GM19372 (cell line): ENCODE measurements at regions not wholly inside any gene's neighbourhood (a gene's known extent, or its start where the extent isn't known, plus 50 kb on each side); places are given as distances from the start of the nearest gene placed in this dataset.
A peak's percentile ranks its signal among the peaks of the same experiment; 100 is the strongest.

Experiments used
- ATAC-seq: cut with Tn5 transposase; IDR thresholded peaks from one replicate; pipeline ENCODE4 v1.9.1; 2021; ENCODE audit warnings: mild to moderate bottlenecking, low read depth, moderate library complexity; ENCODE audit not compliant: unreplicated experiment

GRCh38 chr1:118370861-118371260 lies 185.8 kb upstream of the SPAG17 start:
- no peak for ATAC-seq

GRCh38 chr1:118366286-118366685 lies 181.3 kb upstream of the SPAG17 start:
- no peak for ATAC-seq

GRCh38 chr1:118364882-118365281 lies 179.9 kb upstream of the SPAG17 start:
- no peak for ATAC-seq

- ATAC-seq, result no peak
Measured at GRCh38 chr1:118363396-118363795, 178.4 kb upstream of the SPAG17 start.

- ATAC-seq, result no peak
Measured at GRCh38 chr1:118360817-118361216, 175.8 kb upstream of the SPAG17 start.

- ATAC-seq, result no peak
Measured at GRCh38 chr1:118346936-118347335, 161.9 kb upstream of the SPAG17 start.

- ATAC-seq, result no peak
Measured at GRCh38 chr1:118340928-118341910, 156.2 kb upstream of the SPAG17 start.

- ATAC-seq, result no peak
Measured at GRCh38 chr1:118339400-118340124, 154.5 kb upstream of the SPAG17 start.

- ATAC-seq, result no peak
Measured at GRCh38 chr1:118338936-118339335, 153.9 kb upstream of the SPAG17 start.

GRCh38 chr1:118337346-118337745 lies 152.3 kb upstream of the SPAG17 start:
- ATAC-seq, result no peak

GRCh38 chr1:118335331-118335732 lies 150.3 kb upstream of the SPAG17 start:
- ATAC-seq, result peak; percentile 79

GRCh38 chr1:118334506-118334905 lies 149.5 kb upstream of the SPAG17 start:
- ATAC-seq, result no peak

- no peak for ATAC-seq
Measured at GRCh38 chr1:118333601-118334210, 148.7 kb upstream of the SPAG17 start.

GRCh38 chr1:118326960-118327629 lies 142.1 kb upstream of the SPAG17 start:
- no peak for ATAC-seq

GRCh38 chr1:118325550-118326225 lies 140.7 kb upstream of the SPAG17 start:
- ATAC-seq, result no peak

- ATAC-seq, result no peak
Measured at GRCh38 chr1:118323246-118323645, 138.2 kb upstream of the SPAG17 start.

- no peak for ATAC-seq
Measured at GRCh38 chr1:118322331-118322730, 137.3 kb upstream of the SPAG17 start.

GRCh38 chr1:118321840-118322239 lies 136.8 kb upstream of the SPAG17 start:
- no peak for ATAC-seq

- no peak for ATAC-seq
Measured at GRCh38 chr1:118317842-118318614, 133.0 kb upstream of the SPAG17 start.
